ENCODE measurements at regions not wholly inside any gene's neighbourhood (a gene's known extent, or its start where the extent isn't known, plus 50 kb on each side); places are given as distances from the start of the nearest gene placed in this dataset.

- DNase-seq (ENCODE audit: low spot score), result no peak
- Histone ChIP-seq H3K27ac (no peak overlapping the region), H3K4me3 (no peak overlapping the region)
- no peak for TF ChIP-seq CTCF (IDR thresholded peaks at IDR 0.05)
Observed at GRCh38 chr5:2391566-2391965, 359.9 kb downstream of the IRX2 start.

GRCh38 chr5:2391021-2391420 lies 360.5 kb downstream of the IRX2 start:
- Histone ChIP-seq H3K4me3 (no peak overlapping the region), H3K27ac (no peak overlapping the region)
- no peak for TF ChIP-seq CTCF (IDR thresholded peaks at IDR 0.05)
- DNase-seq (ENCODE audit: low spot score), result no peak

GRCh38 chr5:2388571-2388970 lies 362.9 kb downstream of the IRX2 start:
- no peak overlapping the region for H3K27ac ChIP-seq
- TF ChIP-seq CTCF (IDR thresholded peaks at IDR 0.05), result no peak
- H3K4me3 ChIP-seq, result no peak overlapping the region
- DNase-seq (ENCODE audit: low spot score), result no peak

GRCh38 chr5:2387634-2388325 lies 363.7 kb downstream of the IRX2 start:
- H3K27ac ChIP-seq, result no peak overlapping the region
- no peak for TF ChIP-seq CTCF (IDR thresholded peaks at IDR 0.05)
- no peak for DNase-seq (ENCODE audit: low spot score)
- peak overlapping the region; percentile 12 for H3K4me3 ChIP-seq

DNA sequence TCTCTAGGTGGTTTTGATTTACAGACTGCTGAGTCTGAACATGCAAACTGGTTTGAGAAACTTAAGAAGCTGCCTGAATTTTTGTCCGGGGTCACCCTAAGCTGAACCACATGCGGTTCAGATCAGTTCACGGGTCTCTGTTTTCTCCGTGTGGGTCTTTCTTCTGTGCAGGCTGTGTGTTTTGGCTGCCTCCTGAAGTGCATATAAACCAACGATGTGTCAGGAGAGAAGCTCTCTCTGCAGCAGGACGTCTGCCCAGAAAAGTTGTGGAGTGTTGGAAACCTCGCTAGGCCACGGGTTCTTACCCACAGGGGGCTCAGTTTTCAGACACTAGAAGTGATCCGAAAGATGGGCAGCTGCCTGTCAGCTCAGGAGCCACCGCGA lies 364.2 kb downstream of the IRX2 start:
- TF ChIP-seq CTCF (IDR thresholded peaks at IDR 0.05), result no peak
- no peak for DNase-seq (ENCODE audit: low spot score)
- Histone ChIP-seq H3K27ac (no peak overlapping the region), H3K4me3 (peak overlapping the region; percentile 12)

- Histone ChIP-seq H3K4me3 (no peak overlapping the region), H3K27ac (no peak overlapping the region)
- no peak for TF ChIP-seq CTCF (IDR thresholded peaks at IDR 0.05)
- no peak for DNase-seq (ENCODE audit: low spot score)
Observed at GRCh38 chr5:2385818-2386217, 365.7 kb downstream of the IRX2 start.

GRCh38 chr5:2383698-2384065 lies 367.8 kb downstream of the IRX2 start:
- Histone ChIP-seq H3K27ac (no peak overlapping the region), H3K4me3 (no peak overlapping the region)
- DNase-seq (ENCODE audit: low spot score), result no peak
- TF ChIP-seq CTCF (IDR thresholded peaks at IDR 0.05), result no peak
